ENCODE measurements at regions not wholly inside any gene's neighbourhood (a gene's known extent, or its start where the extent isn't known, plus 50 kb on each side); places are given as distances from the start of the nearest gene placed in this dataset.

GRCh38 chr13:107144432-107144831 is 576.5 kb upstream of the ARGLU1 start:
- TF ChIP-seq CTCF (IDR thresholded peaks at IDR 0.05), result no peak
- TF ChIP-seq POLR2A (IDR thresholded peaks at IDR 0.05), result no peak
